HG02870 (cell line): ENCODE measurements at regions not wholly inside any gene's neighbourhood (a gene's known extent, or its start where the extent isn't known, plus 50 kb on each side); places are given as distances from the start of the nearest gene placed in this dataset.
"Not testable (repeated sequence)": the region's sequence is repeated elsewhere in the genome, so short reads cannot be mapped to it uniquely, and the experiment has no call there.

ENCODE experiments used
- ATAC-seq: cut with Tn5 transposase; IDR thresholded peaks from one replicate; pipeline ENCODE4 v1.9.1; 2021; ENCODE audit warnings: mild to moderate bottlenecking, moderate library complexity; ENCODE audit not compliant: unreplicated experiment

GRCh38 chr15:95616306-95616705 is 714.2 kb upstream of the NR2F2 start:
- ATAC-seq, result no peak

- no peak for ATAC-seq
These were observed 709.4 kb upstream of the NR2F2 start for GRCh38 chr15:95620934-95621579.

- ATAC-seq, result no peak
These were observed 707.7 kb upstream of the NR2F2 start for GRCh38 chr15:95622843-95623242.

GRCh38 chr15:95624100-95624499 is 706.4 kb upstream of the NR2F2 start:
- ATAC-seq, result no peak

DNA sequence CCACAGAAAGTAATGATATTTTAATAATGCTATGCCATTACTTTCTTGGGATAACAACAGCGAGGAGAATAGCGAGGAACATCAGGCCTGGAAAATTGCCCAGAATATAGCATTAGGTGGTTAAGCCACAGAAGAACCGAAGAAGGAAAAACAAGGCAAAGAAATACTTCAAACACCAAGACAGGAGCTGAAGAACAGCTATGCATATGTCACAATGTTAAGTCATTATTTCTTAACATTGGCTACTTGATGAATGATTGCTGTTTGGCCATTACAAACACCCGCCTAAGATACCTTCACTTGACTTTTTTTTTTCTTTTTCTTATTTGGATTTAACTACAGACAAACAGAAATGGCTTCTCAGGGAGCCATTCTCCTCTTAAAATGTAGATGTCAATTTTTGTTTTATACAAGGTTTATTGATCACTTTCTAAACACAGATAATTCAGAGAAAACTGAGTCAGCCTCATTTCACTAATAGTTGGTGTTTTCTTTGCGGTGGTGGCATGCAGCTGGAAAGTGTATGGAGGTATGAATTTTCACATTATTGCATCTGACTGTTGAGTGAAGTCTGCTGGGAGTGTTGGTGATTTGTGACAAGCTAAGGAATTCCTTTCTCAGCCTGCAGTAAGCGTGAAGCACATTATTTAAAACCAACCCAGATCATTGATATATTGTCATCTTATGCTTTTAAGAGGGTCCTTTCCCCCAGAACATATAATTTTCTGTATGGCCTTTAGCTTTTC is 705.7 kb upstream of the NR2F2 start:
- no peak for ATAC-seq

- no peak for ATAC-seq
These were observed 703.8 kb upstream of the NR2F2 start for GRCh38 chr15:95626501-95627361.

- ATAC-seq, result no peak
These were observed 700.9 kb upstream of the NR2F2 start for GRCh38 chr15:95629503-95630168.

GRCh38 chr15:95630683-95631082 is 699.8 kb upstream of the NR2F2 start:
- ATAC-seq, result no peak

GRCh38 chr15:95635666-95636065 is 694.8 kb upstream of the NR2F2 start:
- no peak for ATAC-seq

DNA sequence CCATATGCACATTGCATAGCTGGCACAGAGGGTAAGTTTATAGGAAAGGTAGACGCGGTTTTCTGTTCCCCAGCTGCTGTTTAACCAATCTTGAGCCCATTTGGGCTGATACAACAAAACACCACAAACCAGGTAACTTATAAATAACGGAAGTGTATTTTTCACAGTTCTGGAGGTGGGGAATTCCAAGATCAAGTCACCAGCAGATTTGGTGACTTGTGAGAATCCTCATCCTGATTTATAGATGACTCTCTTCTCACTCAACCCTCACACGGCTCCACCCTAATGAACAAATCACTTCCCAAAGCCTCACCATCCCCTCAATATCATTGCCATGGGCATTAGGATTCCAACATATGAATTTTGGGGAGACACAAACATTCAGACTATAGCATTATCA is 694.4 kb upstream of the NR2F2 start:
- ATAC-seq, result no peak

DNA sequence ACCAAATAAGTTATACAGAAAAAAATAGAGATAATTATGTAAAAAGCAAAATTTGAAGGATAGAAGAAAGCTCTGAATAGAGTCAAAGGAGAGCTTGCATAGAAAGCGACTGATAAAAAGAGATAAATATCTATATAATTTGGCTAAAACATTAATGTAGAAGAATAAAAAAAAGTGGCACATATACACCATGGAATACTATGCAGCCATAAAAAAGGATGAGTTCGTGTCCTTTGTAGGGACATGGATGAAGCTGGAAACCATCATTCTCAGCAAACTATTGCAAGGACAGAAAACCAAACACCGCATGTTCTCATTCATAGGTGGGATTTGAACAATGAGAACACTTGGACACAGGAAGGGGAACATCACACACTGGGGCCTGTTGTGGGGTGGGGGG is 693.3 kb upstream of the NR2F2 start:
- ATAC-seq, result not testable (repeated sequence)

GRCh38 chr15:95639208-95639607 is 691.3 kb upstream of the NR2F2 start:
- no peak for ATAC-seq

DNA sequence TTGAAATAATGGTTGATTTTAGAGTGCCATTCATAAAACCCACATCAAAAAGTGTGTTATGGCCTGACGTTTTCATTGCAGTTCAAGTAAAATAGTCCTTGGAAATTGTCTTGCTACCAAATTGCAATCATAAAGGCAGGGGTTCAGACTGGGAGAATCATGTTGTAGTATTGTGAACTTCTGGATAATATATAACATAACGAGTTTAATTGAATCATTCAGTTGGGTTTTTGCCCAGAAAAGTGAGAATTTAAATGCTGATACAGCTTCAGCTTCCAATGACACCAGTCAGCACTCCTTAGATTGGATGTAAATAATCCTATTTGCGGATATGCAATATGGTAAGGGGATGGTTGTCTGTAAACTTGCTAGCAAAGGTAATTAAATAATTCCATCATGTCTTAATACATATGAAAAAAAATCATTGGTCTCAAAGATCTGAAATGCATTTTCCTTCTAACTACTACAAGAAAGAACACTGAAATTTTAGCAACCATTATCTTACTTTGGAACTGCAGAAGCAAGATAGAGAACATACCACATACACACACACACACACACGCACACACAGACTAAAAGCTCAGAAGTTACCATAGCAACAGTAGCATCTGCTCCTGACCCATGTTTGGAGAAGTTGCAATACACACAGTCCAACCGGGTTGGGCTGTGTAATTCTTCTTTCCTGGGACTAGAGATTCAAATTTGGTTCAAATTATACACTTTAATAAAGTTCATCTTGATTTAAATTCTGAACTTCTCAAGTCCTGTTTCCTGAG is 686.2 kb upstream of the NR2F2 start:
- ATAC-seq, result no peak

DNA sequence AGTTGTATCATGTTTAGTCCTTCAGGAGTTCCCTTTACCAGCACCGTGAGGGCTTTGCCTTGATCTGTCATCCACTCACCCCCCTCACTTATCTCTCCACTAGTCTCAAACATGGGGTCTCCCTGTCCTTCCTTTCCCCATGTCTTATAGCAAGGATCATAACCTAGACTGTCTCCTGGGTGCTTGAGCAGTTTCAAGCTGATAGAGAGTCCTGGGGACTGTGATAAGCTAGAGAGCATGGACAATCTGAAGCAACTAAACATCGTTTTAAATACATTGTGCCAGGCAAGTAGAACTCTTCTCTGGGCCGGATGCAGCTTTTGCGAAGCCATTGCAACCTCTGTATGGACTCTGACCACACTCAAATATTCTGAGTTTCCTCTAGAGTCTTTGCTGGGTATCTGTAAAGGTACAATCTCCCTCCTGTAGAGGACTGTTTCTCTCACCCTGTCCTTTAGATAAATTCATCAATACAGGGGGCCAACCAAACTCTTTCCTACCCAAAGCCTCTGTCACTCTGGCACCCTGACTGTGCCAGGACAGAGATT is 684.6 kb upstream of the NR2F2 start:
- ATAC-seq, result no peak

GRCh38 chr15:95646484-95647273 is 683.8 kb upstream of the NR2F2 start:
- ATAC-seq, result no peak

DNA sequence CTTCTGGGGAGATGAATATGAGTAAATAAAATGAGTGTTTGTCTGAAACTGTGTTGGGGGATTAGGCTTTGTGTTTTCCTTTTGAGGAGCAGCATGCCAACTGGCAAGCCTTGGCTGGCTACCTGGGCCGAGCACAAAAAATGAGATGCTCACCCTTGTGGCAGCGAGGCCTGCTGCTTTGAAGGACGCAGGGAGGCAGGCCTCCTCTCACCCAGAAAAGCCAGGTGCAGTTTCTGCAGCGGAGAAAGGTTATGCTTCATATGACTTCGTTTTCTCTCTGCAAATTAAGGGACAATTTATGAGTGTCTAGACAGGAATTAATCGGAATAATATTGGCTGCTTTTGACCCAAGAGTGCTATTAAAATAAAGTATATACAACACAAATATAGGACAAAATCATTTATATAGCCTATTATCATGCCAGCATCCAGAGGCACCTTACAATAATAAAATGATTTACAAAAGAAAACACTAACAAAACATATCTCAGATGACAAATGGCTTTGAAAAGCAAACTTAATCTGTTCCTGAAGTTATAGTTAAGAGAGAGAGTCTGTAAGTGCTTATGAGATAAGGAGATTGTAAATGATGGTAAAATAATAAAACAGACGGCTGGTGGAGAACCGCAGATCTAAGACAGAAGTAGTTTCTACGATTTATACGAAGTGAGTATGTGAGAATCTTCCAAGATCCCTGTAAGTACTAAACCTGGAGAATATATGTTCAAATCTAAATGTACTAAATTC is 682.8 kb upstream of the NR2F2 start:
- no peak for ATAC-seq

DNA sequence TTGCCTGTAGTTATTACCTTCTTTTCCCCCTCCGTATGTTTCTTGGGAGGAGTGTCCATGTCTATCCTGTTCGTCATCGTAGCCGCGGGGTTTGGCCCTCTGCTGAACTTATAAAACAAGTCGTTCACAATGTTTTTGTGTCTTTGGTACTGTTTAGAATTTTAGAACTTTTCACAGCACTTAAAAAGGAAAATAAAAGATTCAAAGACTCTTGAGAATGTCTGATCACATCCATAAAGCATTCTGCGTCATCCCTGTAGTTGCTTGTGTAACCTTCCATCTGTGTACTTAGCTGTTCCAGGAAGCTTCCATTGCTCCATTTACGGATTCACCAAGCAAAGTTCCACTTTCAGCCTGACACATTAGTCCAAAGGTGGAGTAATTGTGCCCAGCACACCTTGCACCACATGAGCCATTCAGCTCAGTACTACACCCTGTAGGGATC is 677.1 kb upstream of the NR2F2 start:
- no peak for ATAC-seq

- ATAC-seq, result no peak
These were observed 675.4 kb upstream of the NR2F2 start for GRCh38 chr15:95655089-95655607.
